Activated CD4-positive, alpha-beta T cell treated with anti-CD3 and anti-CD28 coated beads for 1 hour (primary cell): ENCODE measurements at regions not wholly inside any gene's neighbourhood (a gene's known extent, or its start where the extent isn't known, plus 50 kb on each side); places are given as distances from the start of the nearest gene placed in this dataset.

ENCODE experiments used
- DNase-seq: peaks from one replicate; pipeline ENCODE4 v3.0.0-alpha.2; 2020

DNA sequence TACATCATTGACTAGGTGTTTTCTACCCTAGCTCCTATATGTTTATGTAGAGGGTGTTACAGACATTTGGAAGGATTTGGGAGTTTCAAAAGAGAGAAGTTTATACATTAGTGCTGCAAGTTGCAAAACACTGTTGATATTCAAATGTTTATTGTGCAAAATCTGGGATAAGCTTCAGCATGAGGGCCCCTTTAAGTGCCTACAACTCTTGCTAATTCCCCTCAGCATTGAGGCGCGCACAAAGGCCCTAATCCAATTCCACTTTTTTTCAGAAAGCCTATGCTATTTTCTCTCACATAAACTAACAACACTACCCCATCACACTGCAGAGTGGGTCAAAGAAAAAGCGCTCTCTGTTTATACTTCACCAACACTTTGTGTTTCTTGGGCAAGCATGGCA is 208.0 kb downstream of the NR2F2 start:
- no peak for DNase-seq

DNA sequence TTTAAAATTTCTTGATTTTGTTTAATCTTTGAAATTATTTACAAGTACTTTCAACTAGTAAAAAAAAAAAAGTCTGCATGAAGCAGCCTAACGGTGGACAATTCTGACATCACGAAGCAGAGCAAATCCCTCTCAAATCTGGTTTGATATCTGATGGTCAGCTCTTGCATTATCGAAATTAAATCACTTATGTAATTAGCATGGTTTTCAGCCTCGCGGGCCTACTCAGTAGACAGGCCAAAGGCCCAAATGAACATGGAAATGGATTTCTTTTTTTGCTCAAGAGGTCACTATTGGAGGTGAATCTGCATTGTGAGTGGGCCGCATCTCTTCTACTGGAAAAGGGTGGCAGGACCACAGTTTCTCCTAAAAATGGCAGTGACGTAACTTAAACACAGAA is 209.8 kb downstream of the NR2F2 start:
- no peak for DNase-seq

DNA sequence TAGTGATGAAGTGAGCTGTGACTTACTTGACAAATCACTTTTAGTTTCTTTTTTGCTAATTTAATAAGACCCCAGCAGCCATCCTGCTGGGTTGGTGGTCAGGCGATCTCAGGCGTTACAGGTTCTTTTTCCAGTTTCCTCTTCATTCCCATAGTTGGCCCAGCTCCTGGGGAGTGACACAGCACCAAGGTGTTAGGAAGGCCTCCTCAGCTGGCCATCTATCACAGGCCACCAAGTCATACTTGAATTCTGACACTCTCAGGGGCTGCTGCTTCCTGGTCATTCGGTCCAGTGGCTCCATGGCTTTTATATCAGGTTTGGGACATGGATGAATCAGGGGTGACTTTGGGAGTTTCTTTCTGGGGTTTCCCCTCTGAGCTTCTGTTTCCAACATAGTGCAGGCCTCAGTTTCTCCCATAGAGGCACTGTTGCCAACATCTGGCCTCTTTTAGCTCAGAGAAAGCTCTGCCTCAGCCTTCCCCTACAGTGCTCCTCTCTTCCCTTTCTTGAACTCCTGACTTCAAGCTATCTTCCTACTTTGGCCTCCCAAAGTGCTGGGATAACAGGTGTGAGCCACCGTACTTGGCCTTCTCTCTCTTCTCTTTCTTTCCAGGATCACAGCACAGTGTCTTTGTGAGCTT is 211.8 kb downstream of the NR2F2 start:
- no peak for DNase-seq

DNA sequence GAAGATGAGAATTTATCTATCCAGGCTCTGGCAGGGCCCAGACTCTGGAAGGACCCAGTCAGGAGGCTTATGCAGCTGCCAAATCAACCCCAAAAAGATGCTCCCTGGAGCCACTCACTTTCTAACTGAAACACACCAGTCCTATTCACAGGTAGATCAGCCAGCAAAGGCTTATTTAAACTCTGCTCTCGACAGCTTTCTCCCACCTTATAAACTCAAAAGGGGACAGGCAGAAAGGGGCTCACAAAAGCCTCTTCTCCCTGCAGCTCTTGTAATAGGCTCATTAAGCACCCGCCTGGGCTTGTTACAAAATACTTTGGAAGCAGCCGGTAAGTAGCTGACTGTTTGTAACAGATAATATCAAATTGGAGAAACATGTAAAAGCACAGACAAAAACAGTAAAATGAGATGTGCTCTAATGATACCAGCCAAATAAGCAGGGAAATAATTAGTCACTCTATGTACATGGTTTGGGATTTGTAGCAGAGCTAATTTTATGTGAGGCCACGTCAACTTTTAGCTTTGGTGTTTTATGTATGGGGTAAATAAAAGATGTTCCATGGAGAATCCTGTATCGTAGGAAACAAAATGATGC is 213.8 kb downstream of the NR2F2 start:
- DNase-seq = no peak

DNA sequence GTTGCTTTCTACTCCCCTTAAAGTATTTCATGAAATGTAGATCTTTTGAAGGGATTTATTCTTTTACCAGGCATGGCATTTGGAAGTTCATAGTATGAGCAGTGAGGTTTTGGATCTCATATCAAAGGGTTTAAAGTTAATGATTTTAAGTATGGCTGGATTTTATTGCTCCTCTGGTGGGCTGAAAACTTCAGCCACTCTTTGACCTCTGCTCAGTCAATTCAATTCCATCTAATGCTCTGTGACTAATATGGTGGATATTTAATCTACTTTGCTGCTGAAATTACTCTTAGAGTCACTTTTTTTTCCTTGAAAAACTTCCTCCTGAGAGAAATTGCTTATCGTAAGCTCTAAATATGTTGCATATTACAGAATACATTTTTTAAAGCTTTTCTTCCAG is 218.6 kb downstream of the NR2F2 start:
- no peak for DNase-seq

DNA sequence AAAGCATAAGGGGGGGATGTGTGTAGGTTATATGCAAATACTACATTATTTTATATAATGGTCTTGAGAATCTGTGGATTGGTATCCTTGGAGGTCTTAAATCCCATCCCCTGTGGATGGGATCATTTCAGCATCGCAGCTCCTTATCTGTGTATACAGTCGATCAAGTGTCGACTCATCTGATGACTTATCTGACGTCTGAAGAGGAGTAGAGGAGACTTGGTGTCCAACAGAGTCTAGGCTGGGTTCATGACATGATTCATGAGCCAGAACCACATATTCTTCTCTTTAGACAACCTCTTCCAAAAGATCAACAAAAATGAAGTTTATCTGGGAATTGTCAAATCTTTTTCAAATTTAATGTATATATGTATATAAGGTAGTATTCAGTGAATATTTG is 220.7 kb downstream of the NR2F2 start:
- no peak for DNase-seq

DNA sequence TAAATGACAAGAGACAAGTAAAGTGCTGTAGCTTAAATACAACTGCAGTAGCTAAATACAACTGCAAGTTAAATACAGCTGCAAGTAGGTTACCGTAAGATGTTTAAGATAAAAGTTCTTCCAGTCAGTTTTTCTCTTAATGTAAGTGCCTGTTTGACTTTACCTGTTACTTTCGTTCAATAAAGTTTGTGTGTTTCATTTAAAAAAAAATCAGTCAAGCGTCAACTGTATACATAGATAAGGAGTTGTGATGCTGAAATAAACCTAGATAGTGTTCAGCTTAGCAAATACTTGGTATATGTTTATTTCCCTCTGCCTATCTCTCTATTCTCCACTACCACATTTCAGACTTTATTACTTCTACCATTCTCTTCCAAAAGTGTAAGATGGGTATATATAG is 221.2 kb downstream of the NR2F2 start:
- no peak for DNase-seq

DNA sequence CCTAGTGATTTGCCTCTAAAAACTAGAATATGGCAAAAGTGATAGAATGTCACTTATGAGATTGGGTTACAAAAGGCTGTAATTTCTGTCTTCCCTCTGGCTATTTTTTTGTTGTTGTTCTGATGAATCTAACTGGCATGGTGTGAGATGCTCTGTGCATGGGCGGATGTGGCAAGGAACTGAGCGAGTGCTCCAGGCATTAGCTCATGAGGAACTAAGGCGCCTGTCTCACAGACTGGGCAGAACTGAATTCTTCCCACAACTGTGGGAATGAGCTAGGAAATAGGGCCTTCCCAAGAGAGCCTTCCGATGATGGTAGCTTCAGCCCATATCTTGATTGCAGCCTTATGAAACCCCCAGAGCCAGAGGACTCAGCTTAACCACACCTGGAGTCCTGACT is 222.5 kb downstream of the NR2F2 start:
- no peak for DNase-seq

DNA sequence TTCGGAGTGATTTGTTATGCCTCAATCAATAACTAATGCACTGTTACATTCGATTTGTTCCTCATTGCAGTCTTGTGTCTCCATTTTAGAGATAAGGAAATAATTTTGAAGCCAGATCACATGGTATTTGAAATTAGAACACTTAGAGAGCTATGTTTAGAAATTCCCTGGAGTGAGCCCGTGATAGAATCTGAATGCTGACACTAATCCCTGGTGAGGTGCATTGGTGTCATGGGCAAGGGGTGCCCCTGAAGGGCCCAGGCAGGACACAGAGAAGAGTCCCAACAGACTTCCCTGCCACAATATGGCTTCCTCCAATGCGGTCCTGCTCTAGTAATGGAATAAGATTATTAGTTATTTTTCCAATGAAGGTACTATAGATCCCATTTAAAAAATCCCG is 223.0 kb downstream of the NR2F2 start:
- no peak for DNase-seq

DNA sequence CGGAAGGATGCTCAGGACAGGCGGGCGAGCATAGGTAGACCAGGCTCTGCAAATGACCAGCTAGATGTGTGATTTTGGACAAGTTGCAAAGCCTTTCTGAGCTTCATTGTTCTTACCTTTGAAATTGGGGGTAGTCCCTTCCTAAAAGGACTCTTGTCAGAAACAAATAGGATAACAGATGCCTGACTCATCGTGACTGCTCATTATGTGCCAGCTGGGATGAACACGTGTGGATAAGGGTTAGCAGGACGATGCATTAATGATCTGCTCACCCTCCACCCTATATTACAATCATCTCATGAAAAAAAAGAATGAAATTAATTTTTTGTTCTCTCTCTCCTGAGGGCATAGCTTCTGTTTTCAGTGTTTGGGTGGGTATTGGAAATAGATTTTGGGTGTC is 223.4 kb downstream of the NR2F2 start:
- no peak for DNase-seq

DNA sequence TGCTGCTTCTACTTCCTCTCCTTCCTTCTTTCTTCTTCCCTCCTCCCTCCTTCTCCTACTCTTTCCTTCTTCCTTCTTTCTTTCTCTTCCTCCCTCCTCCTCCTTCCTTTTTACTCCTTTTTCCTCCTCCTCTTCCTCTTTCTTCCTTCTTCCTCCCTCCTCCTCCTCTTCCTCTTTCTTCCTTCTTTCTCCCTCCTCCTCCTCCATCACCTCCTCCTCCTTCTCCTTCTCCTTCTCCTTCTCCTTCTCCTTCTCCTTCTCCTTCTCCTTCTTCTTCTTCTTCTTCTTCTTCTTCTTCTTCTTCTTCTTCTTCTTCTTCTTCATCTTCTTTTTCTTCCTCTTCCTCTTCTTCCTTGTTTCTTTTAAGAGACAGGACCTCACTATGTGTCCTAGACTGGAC is 224.0 kb downstream of the NR2F2 start:
- DNase-seq = no peak

DNA sequence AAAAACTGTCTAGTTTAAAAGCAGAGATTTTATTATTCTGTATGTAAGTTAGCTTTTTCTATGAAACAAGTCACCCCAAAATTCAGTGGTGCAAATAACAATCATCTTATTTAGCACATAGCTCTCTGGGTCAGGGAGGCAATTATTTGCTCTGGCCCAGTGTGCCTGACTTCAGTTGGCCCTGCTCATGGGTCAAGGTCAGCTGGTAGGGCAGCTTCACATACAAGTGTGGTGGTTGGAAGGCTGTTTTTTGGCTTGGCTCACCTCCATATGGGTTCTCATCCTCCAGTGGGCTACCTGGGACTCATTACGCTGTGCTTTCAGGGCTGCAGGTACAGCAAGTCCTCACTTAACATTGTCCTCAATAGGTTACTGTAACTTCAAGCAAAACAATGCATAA is 228.6 kb downstream of the NR2F2 start:
- no peak for DNase-seq

DNA sequence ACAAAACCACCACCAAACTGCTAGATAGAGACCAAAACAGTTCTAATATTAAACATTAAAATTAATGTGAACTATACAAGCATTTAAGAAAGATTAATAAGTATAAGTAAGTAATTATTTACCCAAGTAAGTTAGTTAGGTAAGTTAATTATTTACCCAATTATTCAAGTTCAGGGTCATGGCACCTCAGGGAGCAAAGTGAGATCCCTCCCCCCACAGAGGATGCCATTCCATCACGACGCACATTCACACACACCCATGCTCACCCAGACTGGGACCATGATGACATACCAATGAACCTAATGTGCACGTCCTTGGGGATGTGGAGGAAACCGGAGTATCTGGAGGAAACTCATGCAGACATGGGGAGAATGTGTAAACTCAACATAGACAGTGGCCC is 229.1 kb downstream of the NR2F2 start:
- DNase-seq = no peak

DNA sequence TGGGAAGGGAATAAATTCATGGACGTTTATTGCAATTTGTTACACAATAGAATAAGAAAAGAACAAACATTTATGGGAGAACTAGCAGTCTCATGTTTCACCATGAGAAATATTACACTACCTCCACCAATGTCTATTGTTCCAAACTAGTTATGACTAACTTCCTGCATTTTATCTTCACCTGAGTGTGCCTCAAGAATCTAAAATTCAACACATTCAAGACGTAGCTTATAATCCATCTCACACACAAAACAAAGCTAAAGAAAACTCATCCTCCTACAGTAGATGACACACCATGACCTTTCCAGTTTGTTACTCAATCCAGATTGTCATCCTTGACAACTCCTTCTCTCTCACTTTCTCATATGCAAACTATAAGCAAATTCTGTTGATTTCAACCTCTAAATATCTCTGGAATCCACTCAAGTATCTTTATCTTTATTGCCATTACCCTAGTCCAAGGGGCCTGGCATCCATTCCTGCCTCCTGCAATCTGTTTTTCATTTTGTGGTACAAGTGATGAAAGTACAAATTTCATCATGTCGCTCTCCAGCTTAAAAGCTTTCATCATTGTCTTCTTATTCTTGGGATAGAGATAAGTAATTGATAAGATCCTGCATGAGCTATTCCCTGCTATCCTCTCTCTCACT is 229.9 kb downstream of the NR2F2 start:
- no peak for DNase-seq

DNA sequence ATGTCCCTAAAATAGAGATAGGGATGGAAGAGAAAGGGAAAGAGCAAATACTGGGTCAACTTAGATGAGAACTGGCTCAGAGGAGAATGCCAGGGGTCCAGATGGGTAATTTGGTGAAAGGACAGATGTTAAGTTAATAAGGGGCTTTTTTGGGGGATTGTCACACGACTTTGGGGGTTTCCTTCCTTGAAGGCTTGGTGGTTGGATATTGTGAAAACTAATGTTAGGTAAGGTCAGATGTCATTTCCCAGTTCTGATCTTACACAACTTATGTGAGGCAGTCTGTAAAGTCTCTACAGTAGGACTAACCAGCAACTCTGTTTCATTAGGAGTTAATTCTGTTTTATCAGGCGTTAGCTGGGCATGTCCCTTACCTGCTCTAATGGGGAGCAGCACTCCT is 231.1 kb downstream of the NR2F2 start:
- DNase-seq = no peak

DNA sequence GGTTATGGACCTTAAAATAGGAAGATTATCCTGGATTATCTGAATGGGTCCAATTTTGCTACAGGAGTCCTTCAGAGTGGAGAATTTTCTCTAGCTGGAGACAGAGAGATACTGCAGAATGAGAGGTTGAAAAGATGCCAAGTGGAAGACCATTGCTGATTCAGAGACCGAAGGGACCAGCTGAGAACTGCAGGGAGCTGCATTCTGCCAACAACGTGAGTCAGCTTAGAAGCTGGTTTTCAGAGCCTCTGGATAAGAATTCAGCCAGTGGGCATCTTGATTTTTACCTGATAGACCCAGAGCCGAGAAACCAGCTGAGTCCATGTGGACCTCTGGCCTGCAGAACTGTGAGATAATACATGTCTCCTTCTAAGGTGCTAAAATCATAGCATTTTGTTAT is 234.0 kb downstream of the NR2F2 start:
- DNase-seq = no peak

DNA sequence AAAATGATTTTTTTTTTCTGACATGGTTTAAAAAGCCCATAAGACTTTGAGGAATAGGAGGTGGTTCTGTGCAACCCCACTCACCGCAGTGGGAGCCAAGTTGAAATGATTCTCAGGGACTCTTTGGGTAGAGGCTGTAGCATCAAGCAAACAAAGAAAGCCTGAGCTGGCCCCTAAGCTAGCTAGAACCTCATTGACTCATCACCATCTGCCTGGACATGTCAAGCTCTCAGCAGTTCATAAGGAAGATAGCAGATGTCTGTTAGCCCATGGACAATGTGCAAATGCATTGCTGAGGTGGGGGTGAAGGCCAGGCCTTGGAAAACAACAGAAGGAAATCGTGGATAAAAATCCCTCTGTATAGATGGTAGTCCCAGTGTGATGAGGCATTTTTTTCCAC is 234.8 kb downstream of the NR2F2 start:
- DNase-seq = no peak

DNA sequence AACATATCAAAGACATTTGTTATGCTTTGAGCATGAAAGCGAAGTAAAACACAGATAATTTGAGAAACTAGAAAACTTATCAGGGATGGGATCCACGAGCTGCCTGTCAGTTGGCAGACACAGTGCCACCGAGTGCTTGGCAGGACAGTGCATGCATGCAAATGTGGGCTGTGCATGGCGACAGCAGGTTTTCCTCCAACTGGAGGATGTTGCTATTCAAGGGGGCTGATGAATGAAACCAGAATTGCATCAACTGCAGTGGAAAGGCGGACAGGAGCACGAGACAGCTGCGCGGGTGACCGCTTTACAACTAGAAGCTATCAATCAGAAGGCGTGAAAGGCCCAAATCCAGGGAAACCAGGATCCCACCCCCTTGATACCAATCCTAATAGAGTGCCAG is 244.3 kb downstream of the NR2F2 start:
- DNase-seq = no peak

DNA sequence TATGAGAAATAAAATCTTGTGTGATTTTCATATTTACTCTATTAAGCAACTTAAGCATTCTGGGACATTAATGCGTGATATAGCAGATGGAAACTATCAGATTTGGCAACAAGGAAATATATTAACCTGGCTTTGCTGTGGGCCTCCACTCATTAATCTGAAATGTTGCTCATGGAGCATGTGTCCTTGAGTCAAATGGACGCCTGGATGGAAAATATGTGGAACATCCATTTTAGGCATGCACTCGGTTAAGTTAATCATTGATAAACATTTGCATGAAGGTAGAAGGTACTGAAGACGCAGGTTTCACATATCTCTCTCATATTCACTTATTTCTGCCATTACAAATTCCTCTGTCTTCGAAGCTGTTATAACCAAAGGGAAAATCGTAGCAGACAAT is 246.1 kb downstream of the NR2F2 start:
- no peak for DNase-seq

DNA sequence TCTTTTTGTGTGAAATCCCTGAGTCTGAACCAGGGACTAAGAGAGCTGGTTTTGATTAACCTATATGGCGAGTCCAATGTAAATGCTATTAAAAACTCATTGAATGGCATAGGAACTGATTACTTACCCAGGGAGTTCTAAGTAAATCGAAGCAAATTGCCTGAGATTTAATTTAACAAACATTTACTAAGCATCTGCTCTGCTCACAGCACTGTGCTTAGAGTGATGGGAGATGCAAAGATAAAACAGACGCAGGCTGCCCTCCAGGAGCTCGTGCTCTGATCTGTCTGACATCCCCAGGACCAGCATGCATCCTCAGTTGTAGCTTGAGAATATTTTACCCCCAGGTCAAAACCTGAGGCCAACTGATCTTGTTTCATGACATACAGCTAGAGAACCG is 247.9 kb downstream of the NR2F2 start:
- no peak for DNase-seq

DNA sequence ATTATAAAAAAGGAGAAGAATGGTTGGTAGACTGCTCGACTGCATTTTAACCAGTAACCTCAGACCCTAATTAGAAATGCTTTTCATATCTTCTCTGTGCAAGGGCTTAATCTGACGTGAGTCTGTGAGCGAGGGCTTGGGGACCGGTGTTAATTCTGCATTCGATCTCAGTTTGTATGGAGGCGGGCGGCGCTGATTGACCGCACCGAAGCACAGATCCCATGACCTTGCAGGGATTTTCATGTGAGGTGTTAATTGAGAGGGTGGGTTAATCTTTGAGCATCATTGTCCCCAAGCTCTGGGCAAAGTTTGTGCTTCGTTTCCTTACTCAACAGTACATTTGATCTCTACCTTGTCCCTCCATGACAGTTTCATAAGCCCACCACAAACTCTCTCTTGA is 250.9 kb downstream of the NR2F2 start:
- DNase-seq = no peak

DNA sequence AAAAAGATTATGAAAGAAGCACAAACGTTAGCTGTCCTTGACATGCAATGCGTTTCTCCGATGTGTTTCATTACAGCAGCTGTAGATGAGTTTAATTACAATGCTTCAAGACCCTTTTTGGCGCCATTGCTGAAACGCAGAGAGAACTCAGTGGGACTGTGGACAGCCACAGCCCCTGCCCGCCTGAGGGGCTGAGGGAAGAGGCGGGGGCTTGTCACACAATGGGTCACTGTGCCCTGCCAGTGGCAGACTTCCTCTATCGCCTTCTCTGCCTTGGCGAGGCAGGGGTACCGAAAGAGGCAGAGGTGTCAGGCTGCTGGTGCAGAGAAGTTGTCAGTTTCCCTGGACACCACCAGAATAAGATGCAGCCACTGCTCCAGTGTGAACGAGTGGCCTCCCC is 252.0 kb downstream of the NR2F2 start:
- DNase-seq = no peak

DNA sequence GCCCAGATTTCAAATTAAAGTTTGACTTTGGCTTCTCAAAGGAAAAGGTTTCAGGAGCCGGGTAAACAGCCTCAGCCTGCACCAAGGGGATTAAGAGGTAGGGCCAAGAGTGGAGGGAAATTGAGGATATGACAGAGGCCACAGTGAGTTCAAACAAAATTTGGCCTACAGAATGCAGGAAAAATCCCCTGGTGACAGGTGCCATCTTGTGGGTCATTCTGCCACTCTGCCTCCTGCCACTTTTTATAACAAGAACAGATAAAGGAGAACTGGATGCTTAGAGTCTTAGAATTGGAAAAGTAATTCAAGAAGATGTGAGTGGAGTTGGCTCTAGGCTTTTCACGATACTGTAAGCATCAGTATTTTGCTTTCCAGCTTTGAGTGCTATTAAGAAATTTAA is 253.2 kb downstream of the NR2F2 start:
- DNase-seq = no peak

DNA sequence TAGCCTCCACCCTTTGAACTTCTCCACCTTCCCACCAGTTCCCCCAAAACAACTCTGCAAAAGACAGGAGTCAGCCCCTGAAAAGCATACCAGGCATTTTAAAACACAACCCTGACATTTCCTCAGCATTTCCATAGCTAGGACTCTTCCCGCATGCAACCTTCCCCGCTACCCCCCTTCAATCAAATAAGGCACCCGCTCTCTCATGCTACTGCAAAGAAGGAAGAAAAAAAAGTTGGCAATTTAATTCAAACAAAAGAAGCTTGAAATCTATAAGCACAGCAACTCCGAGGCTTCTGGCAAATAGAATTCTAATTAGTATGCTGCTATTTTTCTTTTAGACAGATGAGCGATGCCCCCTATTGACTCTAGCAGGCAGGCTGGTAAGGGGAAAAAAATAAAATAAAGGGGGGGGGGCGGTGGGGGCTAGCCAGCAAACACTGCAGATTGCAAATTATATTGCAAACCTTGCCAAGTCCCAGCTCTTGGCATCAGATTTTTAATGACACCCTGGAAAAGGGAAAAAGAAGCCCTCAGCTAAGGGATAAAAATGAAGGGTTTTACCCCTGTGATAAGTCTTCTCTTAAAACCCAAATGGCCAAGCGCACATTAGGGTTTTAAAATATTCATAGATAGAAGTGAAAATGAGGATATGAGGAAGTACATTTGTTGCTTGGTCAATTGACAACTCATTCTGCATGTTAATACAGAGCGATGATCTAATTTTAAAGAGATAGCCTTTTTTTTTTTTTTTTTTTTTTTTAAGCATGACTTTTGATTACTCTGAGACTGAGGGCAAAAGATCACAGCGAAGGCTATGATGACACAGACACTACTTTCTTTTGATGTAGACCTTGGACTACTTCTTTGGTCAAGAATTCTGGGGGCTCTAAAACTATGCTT is 255.2 kb downstream of the NR2F2 start:
- no peak for DNase-seq
